Dedifferentiated amniotic fluid mesenchymal stem cell (primary cell): ENCODE measurements at regions not wholly inside any gene's neighbourhood (a gene's known extent, or its start where the extent isn't known, plus 50 kb on each side); places are given as distances from the start of the nearest gene placed in this dataset.

Source experiments
- DNase-seq: peaks from one replicate; pipeline ENCODE4 v3.0.0-alpha.2; 2016; ENCODE audit errors: extremely low spot score

- DNase-seq = no peak
Measured at GRCh38 chr10:8539056-8539455, 484.6 kb downstream of the GATA3 start.

- no peak for DNase-seq
Measured at GRCh38 chr10:8543361-8544056, 489.0 kb downstream of the GATA3 start.

GRCh38 chr10:8544057-8544380, 489.5 kb downstream of the GATA3 start:
- no peak for DNase-seq

DNA sequence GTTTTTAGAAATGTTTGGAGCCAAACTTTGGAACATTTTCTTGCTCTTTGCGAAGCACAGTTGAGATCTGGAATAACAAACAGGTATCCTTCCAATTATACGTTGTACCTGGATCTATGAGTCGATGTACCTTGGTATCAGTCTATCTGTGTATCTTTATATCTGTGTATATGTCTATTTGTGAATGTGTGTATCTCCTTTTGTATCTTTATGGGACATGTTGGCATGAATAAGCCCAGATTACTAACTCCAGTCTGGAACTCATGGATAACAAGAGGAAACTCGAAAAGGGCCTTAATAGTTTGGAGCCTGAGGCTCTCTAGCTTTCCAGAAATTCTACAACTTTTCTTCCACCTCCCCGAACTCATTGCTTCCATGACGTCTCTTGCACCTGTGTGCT, 490.0 kb downstream of the GATA3 start:
- no peak for DNase-seq

DNA sequence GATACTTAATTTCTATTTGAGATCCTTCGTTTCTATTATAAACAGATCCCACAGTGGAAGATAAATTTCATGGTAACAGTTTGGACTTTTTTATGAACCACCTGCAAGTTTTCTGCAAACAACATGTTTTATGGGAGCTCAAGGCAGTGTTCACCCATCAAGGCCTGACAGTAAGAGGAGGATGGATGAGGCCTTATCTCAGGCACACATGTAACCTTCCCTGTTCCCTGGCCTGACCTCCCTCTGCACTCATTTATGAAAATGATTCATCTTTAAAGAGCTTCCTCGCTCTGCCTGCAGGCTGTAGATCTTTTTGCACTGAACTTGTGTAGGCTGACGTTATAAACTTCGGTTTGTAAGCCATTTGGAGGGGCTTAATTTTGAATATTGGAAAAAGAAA, 500.1 kb downstream of the GATA3 start:
- DNase-seq = no peak

DNA sequence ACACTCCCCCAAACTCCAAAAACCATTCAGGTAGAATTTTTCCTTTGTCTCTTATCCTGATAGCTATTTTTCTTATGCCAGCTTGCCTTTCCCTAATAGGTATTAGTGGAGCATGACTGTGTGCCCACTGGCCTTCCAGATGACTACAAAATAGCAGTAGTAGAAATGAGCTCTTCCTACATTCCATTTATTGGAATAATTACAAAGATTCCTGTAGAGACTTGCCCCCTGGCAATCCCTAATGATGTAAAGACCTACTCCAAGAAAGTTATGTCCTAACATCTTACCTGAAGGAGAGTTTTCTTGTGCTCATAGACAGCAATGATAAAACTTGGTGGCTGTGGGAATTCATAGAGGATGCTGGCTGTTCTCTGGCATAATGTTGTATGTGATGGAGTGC, 501.8 kb downstream of the GATA3 start:
- DNase-seq = no peak

- no peak for DNase-seq
Measured at GRCh38 chr10:8563478-8563877, 509.0 kb downstream of the GATA3 start.

DNA sequence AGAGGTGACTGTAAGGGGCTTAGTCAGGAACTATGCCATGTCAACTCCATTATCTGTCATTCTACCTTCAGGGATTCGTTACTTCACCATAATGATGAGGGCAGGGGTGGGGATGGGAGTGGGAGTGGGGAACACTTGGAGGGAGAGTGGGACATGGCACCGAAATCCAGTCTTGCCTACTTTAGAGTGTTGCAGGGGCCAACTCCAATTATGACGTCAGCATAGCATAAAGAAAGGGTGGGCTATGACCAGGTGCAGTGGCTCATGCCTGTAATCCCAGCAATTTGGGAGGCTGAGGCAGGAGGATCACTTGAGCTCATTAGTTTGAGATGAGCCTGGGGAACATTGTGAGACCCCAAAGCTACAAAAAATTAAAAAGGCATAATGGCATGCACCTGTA, 512.2 kb downstream of the GATA3 start:
- no peak for DNase-seq

- DNase-seq = no peak
Measured at GRCh38 chr10:8568401-8568800, 513.9 kb downstream of the GATA3 start.

- no peak for DNase-seq
Measured at GRCh38 chr10:8575620-8576019, 521.1 kb downstream of the GATA3 start.

GRCh38 chr10:8576281-8576680, 521.8 kb downstream of the GATA3 start:
- DNase-seq = no peak

GRCh38 chr10:8576911-8577310, 522.4 kb downstream of the GATA3 start:
- DNase-seq = no peak

DNA sequence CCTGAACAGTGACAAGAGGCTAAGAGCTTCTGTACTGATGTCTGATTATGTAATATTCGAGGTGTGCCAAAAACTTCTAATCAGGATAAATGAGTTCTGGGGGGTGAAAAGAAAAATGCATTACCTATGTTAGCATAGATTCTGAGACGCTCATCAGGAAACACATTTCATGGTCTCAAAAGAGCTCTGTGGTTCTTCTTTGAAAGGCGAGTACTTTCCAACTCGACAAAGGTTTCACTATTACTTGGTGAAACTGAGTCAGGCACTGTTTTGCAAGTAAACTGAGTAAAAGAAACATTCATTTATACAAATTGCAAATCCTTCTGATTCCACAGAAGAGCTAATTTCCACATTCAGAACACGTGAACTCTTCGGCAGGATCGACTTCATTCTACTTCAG, 523.2 kb downstream of the GATA3 start:
- no peak for DNase-seq

DNA sequence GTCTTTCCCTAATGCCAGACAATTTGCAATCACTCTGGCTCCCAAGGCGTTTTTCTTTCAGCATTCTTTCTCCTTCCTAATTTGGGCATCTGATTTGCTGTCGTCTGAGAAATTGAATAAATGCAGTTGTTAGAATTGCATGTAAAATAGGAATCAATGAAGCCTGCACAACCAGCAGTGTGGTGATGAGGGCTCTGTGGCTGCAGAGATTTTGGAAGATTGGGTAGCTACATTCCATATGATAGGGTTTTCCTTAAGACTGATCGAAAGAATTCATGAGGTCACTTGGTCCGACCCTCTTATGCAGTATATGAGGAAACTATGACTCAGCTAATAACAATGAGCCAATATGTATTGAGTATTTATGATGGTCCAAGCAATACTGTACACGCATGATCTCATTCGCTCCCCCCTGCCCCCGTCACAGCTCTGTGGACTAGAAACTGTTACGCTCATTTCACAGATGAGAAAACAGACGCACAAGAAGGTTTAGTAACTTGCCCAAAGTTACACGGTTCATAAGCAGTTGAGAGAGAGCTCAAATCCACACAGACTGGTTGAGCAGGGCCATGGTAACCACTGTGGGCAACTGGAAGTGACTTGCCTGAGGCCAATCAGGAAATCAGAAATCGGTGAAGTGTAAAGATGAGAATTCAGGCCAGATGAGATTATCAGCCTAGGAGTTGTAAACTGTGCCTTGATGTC, 527.2 kb downstream of the GATA3 start:
- no peak for DNase-seq

GRCh38 chr10:8583096-8583495, 528.6 kb downstream of the GATA3 start:
- no peak for DNase-seq

DNA sequence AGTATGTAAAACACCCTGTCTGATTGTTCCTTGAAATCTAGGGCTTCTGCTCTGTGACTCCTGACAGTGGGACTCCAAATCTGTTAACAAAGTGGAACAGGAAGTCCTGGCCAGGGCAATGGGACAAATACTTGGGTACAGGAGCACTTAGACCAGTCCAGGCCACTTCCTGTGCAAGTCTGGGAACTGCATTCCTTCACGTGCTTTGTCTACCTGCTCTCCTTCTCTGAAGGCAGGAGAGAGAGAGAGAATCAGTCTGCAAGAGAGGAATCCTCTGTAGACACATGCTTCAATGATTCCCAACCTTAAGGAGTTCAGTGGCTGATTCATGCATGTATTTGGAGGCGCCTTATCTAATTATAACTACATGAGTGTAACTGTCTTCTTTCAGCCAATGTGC, 530.2 kb downstream of the GATA3 start:
- no peak for DNase-seq

- DNase-seq = no peak
Measured at GRCh38 chr10:8586504-8586903, 532.0 kb downstream of the GATA3 start.

DNA sequence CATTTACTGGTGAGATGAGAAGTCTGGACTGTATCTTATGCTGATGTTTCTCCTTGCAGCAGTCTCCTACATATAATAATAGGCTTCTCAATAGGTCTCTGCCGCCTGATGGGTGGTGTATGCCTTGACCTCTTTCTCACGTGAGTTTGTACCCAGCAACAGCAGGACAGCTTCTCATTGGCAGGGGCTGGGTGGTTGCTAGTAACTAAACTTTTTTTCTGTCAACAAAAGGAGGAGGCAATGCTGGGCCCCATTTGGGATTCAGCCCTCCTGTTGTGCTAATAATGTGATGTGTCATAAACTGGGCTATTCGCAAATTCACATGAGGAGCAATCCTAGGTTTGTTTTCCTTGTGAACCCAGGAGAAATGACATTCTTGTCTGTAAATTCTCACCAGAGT, 533.6 kb downstream of the GATA3 start:
- DNase-seq = no peak

DNA sequence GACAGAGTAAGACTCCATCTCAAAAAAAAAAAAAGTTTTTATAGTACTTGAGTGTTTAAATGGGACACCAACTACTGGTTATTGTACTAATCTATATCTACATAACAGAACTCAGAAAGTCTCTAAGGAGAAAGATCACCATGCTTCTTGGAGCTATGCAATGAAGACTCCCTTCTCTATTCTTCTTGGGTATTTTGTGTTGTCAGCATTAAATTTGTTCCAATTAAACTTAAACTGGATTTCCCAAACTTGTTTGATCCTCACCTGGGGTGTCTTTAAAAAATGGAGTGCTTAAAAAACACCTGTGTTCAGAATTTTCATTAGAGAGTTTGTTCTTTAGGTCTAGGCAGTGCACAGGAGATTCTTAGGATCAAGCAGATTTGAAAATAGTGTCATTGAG, 536.0 kb downstream of the GATA3 start:
- no peak for DNase-seq

DNA sequence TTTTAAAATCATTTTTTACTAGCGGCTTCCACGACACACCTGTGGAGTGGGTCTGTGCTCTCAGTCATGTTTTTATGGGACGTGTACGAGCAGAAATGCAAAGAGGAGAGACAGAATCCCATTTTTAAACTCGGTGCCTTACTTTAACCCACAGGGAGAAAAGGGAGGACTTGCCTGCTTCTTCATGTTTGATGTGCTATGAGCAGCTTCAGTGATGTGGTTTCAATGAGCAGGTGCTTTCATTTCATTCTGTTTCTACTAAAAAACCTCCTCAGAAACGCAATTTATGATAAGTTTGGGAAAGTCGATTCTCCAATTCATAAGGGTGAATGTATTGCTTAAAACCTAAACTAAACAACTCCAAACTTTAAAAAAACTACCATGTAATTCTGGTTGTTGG, 537.2 kb downstream of the GATA3 start:
- no peak for DNase-seq

GRCh38 chr10:8594176-8594575, 539.7 kb downstream of the GATA3 start:
- no peak for DNase-seq

DNA sequence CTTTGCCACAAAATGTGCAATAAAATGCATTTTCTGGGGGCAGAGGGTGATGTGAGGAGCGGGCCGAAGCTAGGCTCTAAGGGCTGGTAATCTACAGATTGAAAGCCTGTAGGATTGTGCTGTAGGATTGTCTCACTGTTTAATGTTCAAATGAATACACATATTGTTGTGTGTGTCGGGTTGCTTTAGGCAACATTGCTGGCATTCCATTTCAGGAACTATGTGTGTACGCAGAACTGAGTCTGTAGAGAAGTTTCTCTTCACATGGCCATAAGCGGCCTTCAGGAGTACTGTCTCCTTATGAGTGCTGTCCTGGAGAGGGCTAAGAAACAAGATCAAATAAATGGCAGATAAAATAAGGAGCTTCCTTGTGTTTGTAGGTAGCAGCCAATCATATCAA, 540.2 kb downstream of the GATA3 start:
- no peak for DNase-seq

- DNase-seq = no peak
Measured at GRCh38 chr10:8595140-8595539, 540.7 kb downstream of the GATA3 start.

- DNase-seq = no peak
Measured at GRCh38 chr10:8596929-8597472, 542.5 kb downstream of the GATA3 start.
